HEK293T (cell line): ENCODE measurements at regions not wholly inside any gene's neighbourhood (a gene's known extent, or its start where the extent isn't known, plus 50 kb on each side); places are given as distances from the start of the nearest gene placed in this dataset.

Experiments
- ARNT ChIP-seq: fragments of 450-650 bp; IDR thresholded peaks from 2 replicates; pipeline ENCODE4 v1.6.1; 2017; ENCODE audit warnings: mild to moderate bottlenecking
- BHLHE40 ChIP-seq: fragments of 450-650 bp; IDR thresholded peaks from 2 replicates; pipeline ENCODE4 v1.6.1; 2016; ENCODE audit warnings: mild to moderate bottlenecking, moderate library complexity, borderline replicate concordance
- ELF4 ChIP-seq: fragments of 450-650 bp; IDR thresholded peaks from 2 replicates; pipeline ENCODE4 v1.6.1; 2017; ENCODE audit warnings: antibody characterized with exemption
- FOXA1 ChIP-seq: fragments of 450-650 bp; IDR thresholded peaks from 2 replicates; pipeline ENCODE4 v1.6.1; 2016; ENCODE audit warnings: mild to moderate bottlenecking
- FOXK2 ChIP-seq: fragments of 450-650 bp; IDR thresholded peaks from 2 replicates; pipeline ENCODE4 v1.6.1; 2016; ENCODE audit warnings: mild to moderate bottlenecking
- FOXM1 ChIP-seq: fragments of 450-650 bp; IDR thresholded peaks from 2 replicates; pipeline ENCODE4 v1.6.1; 2017; ENCODE audit warnings: mild to moderate bottlenecking, borderline replicate concordance
- HDGF ChIP-seq: fragments of 450-650 bp; IDR thresholded peaks from 2 replicates; pipeline ENCODE4 v1.6.1; 2017; ENCODE audit warnings: antibody characterized with exemption, borderline replicate concordance
- L3MBTL2 ChIP-seq: fragments of 450-650 bp; conservative IDR thresholded peaks from 2 replicates; pipeline ENCODE4 v1.6.1; 2016; ENCODE audit warnings: mild to moderate bottlenecking
- NFRKB ChIP-seq: fragments of 450-650 bp; IDR thresholded peaks from 2 replicates; pipeline ENCODE4 v1.6.1; 2016; ENCODE audit warnings: mild to moderate bottlenecking, moderate library complexity
- PKNOX1 ChIP-seq: fragments of 450-650 bp; IDR thresholded peaks from 2 replicates; pipeline ENCODE4 v1.6.1; 2016
- SP1 ChIP-seq: fragments of 450-650 bp; IDR thresholded peaks from 2 replicates; pipeline ENCODE4 v1.6.1; 2017
- SUZ12 ChIP-seq: fragments of 450-650 bp; IDR thresholded peaks from 2 replicates; pipeline ENCODE4 v1.6.1; 2016; ENCODE audit warnings: mild to moderate bottlenecking
- TARDBP ChIP-seq: fragments of 450-650 bp; IDR thresholded peaks from 2 replicates; pipeline ENCODE4 v1.6.1; 2016
- ZNF384 ChIP-seq: fragments of 450-650 bp; IDR thresholded peaks from 2 replicates; pipeline ENCODE4 v1.6.1; 2016

DNA sequence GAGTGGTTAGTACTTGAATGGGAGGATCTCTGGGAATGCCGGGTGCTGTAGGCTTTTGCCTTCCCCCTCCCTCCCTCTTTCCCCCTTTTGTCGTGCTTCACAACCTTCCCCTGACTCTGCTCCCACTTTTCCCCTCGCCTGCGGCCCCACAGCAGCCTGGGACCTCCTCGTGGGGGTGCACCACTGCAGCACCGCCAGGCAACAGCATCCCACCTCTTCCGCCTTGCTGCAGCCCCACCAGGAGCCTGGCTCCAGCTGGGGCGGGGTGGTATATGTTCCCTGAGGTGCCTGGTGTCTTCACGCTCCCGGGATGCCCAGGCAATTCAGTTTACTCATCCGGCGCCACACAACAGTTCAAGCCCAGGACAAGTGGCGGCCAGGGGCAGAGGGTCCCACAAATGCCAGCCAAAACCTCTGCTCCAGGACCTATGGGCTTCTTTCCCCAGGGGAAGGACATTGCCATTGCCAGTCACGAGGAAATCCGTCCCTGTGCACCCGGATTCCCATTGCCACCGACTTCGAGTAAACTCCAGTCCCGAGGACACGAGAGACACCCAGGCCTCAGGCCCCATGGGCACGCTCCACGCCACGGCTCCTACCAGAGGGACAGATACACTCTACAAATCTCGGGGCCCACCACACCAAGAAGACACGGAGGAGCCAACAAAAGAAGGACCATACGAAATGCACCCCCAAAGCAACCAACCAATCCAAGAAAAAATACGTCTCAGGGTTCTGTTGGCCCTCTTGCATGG lies 181.7 kb downstream of the ALG10 start:
- TF ChIP-seq FOXA1 (no peak), SP1 (no peak), FOXM1 (no peak), FOXK2 (no peak), SUZ12 (no peak), ELF4 (no peak), ARNT (no peak), L3MBTL2 (no peak), BHLHE40 (no peak), ZNF384 (no peak), TARDBP (no peak), HDGF (no peak), NFRKB (no peak), PKNOX1 (no peak)
